Epithelial cell of esophagus (primary cell): ENCODE measurements at regions not wholly inside any gene's neighbourhood (a gene's known extent, or its start where the extent isn't known, plus 50 kb on each side); places are given as distances from the start of the nearest gene placed in this dataset.
"Not testable (repeated sequence)": the region's sequence is repeated elsewhere in the genome, so short reads cannot be mapped to it uniquely, and the experiment has no call there.

ENCODE experiments used
- DNase-seq: peaks from one replicate; pipeline ENCODE4 v3.0.0; 2010; ENCODE audit warnings: low read depth
- H3K4me3 ChIP-seq: 2 replicates; pipeline ENCODE4 v1.5.1; 2011; ENCODE audit warnings: mild to moderate bottlenecking, low read length, control low read depth
- TF ChIP-seq, protein P1 (sequence below): IDR thresholded peaks from 2 replicates; pipeline ENCODE4 v1.5.1; 2011; ENCODE audit warnings: low read depth, mild to moderate bottlenecking, low read length, control low read depth, inconsistent platforms; ENCODE audit not compliant: insufficient read depth; ENCODE audit errors: missing control alignments

DNA sequence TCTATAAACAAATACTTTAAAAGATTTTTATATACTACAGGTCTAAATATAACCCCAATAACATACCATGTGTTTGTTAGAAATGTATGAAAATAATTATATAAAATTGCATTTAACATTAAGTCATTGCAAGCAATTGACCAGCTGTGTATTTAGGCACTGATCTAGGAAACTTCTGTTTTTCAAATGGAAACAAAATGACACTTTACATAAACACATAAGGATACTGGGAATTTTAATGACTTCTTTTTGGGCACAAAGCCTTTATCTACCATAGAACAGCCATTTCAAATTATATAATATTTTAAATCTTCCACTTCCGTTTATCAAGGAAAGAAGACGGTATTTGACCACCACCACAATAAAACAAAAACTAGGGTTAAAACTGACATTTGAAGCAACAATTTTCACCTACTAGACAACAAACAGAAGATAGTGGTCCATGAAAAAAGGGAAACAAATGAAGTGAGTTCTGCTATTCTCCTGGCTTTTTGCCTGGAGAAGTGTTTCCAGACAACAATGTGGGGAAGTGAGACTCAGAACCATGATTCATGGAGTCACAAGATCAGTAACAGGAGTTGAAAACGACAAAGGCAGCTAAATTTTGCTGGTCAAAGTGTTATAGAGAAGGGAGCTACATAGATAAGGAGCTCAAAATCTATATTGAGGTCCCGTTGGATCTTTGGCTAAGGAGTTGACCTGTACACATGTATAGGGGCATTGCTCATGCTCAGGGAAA, 475.1 kb downstream of the TRHDE start:
- TF ChIP-seq, protein P1, sequence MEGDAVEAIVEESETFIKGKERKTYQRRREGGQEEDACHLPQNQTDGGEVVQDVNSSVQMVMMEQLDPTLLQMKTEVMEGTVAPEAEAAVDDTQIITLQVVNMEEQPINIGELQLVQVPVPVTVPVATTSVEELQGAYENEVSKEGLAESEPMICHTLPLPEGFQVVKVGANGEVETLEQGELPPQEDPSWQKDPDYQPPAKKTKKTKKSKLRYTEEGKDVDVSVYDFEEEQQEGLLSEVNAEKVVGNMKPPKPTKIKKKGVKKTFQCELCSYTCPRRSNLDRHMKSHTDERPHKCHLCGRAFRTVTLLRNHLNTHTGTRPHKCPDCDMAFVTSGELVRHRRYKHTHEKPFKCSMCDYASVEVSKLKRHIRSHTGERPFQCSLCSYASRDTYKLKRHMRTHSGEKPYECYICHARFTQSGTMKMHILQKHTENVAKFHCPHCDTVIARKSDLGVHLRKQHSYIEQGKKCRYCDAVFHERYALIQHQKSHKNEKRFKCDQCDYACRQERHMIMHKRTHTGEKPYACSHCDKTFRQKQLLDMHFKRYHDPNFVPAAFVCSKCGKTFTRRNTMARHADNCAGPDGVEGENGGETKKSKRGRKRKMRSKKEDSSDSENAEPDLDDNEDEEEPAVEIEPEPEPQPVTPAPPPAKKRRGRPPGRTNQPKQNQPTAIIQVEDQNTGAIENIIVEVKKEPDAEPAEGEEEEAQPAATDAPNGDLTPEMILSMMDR: no peak
- H3K4me3 ChIP-seq: no peak overlapping the region
- DNase-seq: no peak

DNA sequence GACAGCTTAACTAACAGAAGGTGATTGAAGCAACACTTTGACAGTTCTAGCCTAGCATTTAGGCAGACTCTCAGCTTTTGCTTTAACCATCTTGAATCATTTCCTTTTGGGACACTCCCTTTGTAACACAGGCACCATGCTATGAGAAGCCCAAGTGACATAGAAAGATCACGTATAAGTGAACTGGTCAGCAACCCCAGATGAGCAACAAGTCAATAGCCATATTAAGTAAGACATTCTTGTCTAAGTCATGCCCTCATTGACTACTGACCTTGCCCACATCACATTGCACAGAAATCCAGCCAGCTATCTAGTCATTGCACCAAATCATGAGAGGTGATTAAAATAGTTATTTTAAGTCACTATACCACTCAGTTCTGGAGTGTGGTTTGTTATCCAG, 476.8 kb downstream of the TRHDE start:
- no peak overlapping the region for H3K4me3 ChIP-seq
- TF ChIP-seq, protein P1: no peak
- no peak for DNase-seq

DNA sequence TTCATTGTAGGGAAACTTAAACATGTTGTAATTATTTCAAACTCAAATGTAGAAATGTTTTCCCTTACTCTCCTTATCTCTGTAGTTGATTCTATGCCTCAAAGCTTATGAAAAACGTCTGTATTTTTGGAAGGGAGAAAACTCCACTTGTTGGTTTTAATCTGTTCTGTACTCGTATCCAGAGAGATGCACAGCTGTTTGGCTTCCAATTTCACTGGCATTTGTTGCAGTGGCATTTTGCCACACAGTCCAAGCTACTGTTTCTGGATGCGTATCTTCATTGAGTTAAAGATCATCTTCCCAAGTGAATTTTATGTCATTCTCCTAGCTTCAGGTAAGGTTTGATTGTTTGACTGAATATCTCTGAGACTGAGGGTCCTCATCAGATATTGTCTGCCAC, 481.4 kb downstream of the TRHDE start:
- DNase-seq: no peak
- no peak overlapping the region for H3K4me3 ChIP-seq
- TF ChIP-seq, protein P1: no peak

DNA sequence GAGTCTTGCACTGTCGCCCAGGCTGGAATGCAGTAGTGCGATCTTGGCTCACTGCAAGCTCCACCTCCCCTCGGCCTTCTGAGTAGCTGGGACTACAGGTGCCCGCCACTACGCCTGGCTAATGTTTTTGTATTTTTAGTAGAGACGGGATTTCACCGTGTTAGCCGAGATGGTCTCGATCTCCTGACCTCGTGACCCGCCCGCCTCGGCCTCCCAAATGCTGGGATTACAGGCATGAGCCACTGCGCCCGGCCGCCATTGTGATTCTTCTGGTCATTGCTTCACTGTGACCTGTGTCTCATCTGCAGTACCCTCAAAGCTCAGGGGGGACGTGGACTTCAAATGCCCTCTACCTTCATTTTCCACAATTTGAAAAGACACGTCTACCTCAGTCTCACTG, 481.9 kb downstream of the TRHDE start:
- not testable (repeated sequence) for H3K4me3 ChIP-seq, DNase-seq

DNA sequence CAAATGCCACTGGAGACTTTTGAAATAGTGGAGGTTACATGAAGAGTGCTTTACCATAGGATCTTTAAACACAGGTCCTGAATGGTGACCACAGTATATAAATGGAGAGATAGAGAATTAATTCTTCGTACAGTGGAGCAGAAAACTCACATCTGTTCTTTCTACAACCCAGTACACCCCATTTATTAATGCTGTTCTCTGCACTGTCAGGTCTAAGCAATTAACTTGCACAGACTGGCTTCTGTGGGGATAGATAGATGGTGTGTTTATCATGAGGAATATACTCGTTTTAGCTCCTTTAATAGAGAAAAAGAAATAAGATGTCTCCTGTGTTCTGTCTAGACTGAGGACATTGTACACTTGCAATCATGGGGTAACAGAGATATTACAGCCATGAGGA, 494.3 kb downstream of the TRHDE start:
- TF ChIP-seq, protein P1: no peak
- H3K4me3 ChIP-seq: no peak overlapping the region
- DNase-seq: no peak

DNA sequence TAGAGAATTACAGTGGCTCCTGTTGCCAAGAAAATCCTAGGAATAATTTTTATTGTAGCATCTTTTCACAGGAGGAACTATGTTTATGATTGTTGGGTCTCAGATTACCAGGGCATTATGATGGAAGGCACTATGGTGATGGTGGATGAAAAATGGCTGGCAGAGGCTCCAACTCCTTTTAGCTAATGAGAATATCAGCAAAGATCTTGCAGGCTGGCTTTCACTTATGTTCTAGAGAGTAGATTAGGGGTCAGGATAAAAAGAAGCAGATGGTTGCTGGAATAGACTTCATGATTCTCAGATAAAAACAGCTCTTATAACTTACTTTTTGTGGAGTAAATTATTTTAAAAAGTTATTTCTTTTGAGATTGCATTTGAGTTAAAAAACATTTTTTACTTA, 501.9 kb downstream of the TRHDE start:
- TF ChIP-seq, protein P1: no peak
- DNase-seq: no peak
- H3K4me3 ChIP-seq: no peak overlapping the region

DNA sequence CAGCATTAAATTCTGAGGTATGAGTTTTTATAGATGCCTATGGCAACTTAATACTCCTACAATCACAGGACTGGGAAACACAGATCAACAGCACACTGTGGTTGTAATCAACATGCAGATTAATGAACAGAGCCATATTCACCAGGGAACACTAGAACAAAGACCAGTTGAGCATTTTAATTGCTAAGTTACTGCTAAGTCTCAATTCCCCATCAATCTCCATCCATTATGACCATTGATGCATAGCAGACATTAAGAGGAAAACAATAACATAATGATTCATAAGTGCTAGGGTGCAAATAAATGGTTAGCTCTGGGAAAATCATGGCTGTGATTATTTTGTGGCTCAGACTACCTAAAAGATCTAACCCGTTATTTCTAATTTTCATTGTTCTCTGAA, 505.6 kb downstream of the TRHDE start:
- H3K4me3 ChIP-seq: no peak overlapping the region
- no peak for DNase-seq
- TF ChIP-seq, protein P1: no peak
